Retina (tissue), 1 donor: ENCODE measurements at regions not wholly inside any gene's neighbourhood (a gene's known extent, or its start where the extent isn't known, plus 50 kb on each side); places are given as distances from the start of the nearest gene placed in this dataset.
"Not testable (repeated sequence)": the region's sequence is repeated elsewhere in the genome, so short reads cannot be mapped to it uniquely, and the experiment has no call there.

Source experiments
- DNase-seq: peaks from one replicate; pipeline ENCODE4 v3.0.0-alpha.2; 2016

DNA sequence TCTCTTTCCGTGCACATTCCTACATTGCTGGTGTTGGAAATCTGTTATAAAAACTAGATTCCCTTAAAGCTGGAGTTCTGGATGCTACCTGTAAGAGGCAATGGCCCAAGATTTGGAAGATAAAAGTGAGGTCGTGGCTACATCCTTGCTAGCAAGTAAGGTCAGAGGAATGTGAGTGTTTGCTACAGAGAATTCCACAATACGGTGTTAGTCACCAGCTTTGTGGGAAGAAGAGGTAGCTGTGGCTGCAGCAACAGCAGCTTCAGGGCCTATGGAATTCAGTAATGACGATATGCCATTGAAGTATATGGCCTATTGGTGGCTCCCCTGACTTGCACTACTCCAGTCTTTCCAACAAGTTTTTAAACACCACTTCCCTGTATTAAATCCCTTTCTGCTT is 227.7 kb upstream of the TMEM260 start:
- no peak for DNase-seq

DNA sequence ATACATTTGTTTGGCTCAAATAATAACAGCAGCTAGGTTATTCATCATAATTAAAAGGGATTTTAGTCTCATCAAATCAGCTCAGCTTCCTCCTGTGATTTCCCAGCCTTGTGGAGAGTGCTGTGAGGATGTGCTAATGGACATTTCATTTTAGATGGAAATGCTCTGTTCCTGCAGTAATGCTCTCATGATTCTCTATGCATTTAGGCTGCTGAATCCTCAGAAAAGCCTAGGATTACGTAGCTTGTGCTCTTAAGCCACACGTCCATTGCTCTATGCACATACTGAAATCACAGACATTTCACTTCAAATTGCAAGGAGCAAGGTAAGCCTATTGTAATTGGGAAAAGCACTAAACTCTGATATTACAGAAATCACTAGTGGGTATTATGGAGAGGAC is 226.6 kb upstream of the TMEM260 start:
- no peak for DNase-seq

DNA sequence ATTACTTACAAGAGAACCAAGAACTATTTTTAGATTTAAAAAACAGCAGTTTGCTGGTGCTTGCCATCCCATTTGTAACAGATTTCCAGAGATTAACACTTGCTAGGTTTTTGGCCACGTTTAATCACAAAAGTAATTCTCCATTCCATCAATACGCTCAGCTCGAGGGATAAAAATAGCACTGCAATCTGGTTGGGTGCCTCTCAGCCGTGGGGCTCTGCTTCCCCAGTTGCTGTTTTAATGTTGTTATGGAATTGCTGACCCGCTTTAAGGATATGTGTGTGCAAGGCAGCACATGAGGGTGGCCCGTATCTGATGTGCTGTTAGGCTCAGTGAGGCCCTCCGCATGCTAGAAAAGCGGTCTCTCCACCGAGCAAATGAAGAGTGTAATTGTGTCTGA is 222.2 kb upstream of the TMEM260 start:
- no peak for DNase-seq

DNA sequence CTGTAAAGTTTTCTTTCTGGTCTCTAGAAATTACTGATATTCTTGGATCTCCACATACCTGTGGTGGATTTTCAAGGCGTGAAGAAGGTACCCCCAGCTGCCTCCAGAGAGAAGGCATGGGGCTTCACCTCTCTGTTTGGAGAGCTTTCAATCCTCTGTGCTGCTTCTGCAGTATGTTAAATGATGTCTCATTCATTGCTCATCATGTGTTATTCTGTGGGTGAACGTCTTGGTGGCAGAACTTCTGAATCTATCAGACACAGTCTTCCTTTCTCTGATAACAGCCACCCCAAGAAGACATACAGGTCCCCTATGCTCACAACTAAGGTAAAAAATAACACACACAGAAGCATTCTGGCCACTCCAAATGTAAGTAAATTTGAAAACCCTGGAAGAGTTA is 221.3 kb upstream of the TMEM260 start:
- DNase-seq = no peak

DNA sequence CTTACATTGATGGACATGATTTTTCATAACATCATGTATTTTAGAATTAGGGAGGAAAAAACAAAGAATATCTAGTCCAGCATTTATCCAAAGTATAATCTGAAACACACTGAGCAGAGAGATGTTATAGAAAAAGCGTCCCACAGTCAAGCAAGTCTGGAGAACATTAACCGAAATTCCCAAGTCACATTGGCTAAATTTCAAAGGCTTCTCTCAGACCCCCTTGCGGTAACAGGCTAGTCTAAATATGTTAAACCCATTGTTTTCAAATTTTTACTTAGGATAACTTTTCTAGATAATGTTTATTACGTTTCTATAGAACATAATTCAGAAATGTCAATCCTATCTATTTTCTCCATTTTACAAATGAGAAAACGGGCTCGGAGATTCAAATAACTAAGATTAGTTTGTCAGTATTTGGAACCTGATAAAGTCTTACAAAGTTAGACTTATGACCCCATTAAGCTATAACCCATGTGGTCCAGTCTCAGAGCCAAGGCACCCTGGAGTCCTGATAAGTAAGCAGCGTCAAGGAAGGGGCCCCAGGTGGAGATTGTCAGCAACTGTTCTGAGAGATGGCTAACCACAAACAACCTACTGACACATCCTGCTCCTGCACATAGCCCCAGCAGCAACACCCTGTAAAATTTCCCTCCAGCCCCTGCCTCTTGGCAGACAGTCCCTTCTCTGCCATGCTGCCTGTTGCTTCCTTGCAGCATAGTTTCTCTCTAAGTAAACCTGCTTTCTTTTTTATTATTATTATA is 220.6 kb upstream of the TMEM260 start:
- no peak for DNase-seq

DNA sequence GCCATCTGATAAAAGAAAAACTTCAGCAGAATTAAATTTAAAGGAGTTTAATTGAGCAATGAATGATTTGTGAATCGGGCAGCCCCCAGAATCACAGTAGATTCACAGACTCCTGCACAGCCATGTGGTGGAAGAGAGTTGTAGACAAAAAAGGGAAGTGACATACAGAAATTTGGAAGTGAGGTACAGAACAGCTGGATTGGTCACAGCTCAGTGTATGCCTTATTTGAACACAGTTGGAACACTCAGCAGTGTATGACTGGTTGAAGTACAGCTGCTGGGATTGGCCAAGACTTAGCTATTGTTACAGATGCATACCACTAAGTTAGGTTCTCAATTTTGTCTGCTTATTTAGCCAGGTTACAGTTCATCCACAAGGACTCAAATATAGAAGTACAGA is 213.9 kb upstream of the TMEM260 start:
- not testable (repeated sequence) for DNase-seq

DNA sequence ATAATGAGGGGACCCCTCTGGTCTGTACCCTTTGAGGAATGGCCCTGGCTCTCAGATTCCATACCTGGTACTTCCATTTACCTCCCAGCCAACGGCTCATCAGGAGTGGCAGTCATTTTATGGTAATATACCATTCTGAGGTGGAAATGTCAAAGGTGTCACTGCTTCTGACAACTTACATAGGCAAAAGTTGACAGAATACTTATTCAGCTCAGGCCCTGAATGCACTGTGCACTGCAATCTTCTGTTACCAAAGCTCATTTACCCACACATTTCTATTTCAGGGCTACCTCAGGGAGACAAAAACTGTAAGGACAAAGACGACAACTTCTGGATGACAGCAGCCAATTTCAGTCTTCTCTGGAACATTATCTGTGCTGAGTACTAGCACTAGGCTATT is 212.2 kb upstream of the TMEM260 start:
- DNase-seq = no peak

DNA sequence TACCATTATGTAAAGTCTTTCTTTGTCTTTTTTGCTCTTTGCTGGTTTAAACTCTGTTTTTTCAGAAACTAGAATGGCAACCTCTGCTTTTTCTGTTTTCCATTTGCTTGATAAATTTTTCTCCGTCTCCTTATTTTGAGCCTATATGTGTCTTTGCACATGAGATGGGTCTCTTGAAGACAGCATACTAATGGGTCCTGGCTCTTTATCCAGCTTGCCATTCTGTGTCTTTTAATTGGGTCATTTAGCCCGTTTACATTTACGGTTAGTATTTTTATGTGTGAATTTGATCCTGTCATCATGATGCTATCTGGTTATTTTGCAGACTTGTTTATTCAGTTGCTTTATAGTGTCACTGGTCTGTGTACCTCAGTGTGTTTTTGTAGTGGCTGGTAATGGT is 207.9 kb upstream of the TMEM260 start:
- DNase-seq = no peak

DNA sequence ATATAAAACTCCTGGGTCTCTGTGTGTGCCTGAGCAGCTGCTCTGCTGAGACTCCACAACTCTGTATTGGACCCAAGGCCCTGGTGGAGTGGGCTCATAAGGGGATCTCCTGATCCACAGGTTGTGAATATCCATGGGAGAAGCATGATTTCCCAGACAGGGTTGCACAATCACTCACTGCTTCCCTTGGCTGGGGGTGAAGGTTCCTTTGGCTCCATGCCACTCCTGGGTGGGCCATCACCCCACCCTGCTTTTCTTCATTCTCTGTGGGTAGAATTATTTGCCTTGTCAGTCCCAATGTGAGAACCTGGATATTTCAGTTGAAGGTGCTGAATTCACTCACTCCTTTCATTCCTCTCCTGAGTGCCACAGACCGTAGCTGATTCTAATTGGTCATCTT is 205.2 kb upstream of the TMEM260 start:
- no peak for DNase-seq

DNA sequence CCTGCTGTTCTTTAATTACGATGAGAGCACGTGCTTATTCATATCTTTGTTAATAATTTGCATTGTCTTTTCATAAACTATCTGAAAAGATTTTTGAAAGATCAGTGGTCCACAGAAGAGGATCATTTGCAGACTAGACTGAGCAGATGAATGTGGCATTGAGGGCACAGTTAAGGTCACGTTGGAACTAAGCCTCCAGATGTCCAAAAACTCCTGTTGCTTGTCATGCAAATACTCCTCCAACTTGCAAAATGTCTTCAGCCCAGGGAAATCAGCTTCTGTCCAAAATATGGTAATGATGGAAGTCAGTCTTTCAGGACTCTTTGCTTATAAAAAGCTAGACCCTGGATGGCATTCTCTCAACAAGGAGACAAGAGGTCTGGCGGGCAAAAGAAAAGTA is 201.6 kb upstream of the TMEM260 start:
- no peak for DNase-seq

DNA sequence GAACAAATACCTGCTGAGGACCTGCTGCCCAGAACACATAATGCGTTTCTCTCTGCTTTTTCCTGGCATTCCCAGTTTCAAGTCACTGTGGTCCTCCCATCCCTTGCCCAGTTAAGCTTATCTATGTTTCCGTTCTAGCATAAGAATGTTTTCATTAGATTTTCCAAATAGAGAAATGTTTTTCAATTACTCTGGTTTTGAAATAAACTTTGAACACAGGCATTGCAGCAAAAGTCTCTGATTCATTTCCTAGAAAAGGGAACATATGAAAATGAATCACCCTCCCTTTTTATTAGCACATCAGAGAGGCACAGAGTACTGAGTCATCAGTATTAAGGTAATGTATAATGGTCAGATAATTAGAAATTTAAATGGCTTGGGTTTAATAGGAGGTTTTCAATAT is 201.1 kb upstream of the TMEM260 start:
- no peak for DNase-seq

DNA sequence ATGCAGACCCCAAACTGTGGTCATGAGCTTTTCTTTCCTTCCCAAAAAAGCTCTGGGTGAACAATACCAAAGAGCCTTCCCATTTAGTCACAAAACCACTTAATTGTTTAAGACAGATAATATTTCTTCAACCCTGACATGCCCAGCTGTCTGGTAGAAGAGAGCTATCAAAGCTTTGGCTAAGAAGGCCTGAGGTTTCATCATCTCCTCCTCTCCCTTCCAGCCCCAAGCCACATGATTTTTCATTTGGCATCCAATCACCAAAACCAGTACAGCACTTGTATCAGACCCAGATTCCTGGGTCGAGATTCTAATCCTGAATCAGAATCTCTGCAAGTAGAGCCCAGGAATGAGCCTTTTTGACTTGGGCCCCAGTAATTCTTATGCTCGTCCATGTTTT is 199.6 kb upstream of the TMEM260 start:
- no peak for DNase-seq

DNA sequence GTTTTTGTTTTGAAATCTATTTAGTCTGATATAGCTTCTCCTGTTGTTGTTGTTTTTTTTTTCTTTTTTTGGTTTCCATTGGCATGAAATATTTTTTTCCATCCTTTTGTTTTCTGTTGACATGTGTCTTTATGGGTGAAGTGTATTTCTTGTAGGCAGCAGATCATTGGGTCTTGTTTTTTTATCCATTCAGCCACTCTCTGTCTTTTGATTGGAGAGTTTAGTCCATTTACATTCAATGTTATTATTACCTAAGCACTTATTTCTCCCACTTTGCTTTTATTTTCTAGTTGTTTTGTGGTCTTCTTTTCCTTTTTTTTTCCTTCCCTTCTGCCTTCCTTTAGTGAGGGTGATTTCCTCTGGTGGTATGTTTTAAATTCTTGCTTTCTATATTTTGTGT is 193.6 kb upstream of the TMEM260 start:
- DNase-seq = no peak

DNA sequence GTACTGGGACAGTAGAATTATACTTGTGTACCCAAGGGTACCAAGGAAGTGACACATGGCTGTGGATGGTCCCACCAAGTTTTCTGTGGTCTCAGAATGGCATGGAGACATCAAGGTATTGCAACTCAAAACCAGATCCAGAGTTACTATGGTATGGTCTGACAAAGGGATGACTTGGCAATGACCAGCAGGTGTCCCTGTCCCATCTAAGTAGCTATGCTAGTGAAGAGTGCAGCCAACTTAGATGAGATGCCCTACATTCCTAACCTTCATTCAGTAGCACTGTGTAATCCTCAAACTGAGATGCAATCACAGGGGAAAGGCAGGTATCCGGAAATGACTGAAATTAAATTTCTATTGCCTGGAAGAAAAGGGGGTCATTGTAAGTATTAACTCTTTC is 188.7 kb upstream of the TMEM260 start:
- no peak for DNase-seq

DNA sequence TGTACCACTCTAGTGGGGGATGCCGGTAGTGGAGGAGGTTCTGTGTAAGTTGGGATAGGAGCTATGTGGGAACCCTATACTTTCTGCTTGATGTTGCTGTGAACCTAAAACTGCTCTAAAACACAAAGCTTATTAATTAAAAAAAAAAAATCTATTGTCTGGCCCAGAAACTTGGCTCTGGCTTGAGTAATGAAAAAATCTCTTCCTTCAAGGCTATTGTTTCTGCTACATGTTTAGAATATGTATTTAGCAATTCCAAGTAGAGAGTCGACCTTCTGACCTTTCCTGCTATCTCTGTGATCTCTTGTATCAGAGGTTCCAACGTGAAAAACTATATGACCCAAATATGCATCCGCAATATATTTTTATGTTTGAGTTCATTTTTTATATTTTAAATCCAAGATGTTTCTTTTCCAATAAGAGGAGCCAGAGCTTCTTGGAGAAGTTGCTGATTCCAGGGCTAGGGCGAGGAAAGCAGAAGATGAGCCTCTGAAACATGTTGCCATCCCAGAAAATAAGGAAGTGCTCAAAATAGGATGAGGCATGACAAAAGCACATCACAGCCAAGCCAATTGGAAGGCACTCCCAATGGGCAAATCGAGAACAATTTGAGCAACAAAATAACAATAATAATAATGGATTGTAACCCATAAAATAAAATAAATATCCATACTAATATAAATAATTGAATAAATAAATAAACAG is 184.6 kb upstream of the TMEM260 start:
- DNase-seq = no peak

DNA sequence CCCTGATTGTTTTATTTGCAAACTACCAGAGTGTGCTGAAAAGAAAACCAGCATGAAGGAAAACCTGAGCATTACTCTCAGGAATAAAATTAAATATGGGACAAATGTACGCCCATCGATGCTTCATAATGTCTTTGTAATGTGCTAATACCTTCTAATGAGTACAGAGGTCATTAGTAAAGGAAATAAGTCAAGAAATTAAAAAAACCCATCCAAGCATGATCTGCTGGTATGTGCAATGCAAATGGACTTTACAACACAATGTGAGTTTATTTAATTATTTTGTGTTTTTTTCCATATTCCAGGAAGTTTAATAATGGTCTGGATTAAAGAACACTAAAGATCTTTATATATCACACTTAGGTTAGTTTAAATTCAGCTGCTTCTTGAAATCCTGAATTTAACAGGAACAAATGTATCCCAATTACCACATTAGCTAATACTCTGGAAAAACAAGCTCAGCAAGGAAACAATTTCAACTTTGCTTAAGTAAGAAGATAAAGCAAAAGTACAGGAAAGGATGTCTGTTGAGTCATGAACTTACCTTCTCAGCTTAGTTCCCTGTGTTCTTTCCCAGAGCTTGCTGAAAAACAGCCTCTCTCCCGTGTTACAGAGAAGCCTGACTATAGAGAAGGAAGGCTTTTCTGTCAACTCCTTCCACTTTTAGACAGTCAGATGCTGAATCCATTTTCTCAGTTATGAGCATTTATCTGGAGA is 179.3 kb upstream of the TMEM260 start:
- DNase-seq = no peak

DNA sequence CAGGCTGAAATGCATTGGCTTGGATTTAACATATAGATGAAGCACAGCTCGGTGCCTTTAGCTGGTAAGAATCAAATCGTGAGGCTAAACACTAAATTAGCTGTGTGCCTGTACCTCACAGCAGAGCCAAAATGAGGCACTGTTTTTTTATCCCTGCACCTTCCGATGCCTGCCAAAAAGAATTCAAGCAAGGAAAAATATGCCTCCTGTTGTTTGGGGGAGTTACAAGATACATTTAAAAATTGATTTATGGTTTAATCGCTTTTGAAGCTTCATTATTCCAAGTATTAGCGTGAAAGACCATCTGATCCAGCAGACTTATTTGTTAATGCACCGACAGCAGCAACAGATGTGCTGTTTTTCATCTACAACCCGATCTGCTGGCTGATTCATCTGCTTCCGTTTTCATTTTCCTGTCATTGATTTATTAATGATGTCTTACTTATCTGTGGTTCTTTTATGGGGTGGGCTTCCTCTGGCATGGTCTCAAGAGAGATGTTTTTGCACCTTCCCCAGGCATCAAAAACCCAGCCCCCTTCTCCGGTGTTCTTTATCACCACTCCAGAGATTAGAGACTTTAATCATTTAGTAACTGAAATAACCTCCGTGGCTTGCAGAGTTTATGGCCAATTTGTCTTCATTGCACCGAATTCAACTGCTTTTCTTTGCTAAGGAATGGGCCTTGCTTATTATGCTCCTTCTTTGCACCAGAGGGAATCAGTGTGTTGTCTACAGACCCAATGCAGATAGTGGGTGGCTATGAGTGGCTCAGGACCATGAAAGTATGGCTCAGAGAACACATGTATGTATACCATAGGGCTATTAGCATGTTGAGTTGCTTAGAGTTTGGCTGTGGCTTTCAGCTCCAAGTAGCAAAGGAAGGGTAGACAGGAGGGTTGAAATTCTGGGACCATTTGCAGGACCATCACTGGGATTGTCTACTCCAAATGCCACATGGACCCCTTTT is 166.8 kb upstream of the TMEM260 start:
- no peak for DNase-seq

DNA sequence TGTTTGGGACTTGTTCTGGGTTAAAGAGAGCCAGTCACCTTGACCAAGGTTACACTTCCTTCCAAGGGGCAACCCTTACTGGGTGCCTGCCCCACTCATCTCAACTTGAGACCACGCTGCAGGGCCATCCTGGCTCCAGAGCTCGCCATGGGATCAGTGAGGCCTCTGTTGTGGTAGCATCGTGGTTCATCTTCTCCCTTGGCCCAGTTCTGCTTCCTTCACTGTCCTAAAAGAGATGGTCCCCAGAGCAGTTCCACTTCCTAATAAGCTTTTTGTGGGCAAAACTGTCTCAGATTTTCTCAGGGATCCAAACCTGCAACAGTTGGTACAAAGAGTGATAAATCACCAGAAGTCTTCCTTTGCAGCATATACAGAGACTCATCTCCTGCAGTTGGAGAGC is 165.9 kb upstream of the TMEM260 start:
- no peak for DNase-seq

DNA sequence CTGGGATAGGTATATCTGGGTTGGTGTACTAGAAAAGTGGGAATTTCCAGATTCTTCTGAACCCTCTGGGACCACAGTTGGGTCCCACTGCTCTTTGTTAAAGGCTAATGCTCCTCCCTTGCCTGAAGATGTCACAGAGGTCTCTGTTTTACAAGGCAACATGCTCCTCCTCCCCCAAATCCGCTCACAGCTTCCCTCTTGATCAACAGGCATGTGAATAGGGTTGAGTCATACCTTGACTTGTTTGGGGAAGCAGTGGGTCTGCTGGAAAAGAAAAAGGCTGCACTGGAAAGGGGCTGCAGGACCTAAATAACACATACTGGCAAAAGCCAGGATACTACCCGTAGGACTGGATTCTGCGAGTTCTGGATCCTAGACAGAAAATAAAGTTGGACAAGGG is 165.4 kb upstream of the TMEM260 start:
- no peak for DNase-seq

DNA sequence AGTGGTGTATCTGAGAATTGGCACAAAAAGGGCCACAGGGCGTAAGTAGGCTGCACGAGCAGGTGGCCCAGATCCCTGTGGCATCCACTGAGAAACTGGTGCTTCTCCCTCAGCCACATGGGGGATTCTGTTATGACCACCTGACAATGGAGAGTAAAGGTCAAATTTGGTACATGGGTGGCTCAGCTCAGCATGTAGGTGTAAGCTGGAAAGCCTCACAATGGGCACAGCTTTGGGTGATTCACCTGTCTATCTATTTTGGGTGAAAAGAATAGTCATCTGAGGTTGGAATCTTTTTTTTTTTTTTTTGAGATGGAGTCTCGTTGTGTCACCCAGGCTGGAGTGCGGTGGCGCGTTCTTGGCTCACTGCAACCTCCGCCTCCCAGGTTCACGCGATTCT is 163.4 kb upstream of the TMEM260 start:
- DNase-seq = no peak

DNA sequence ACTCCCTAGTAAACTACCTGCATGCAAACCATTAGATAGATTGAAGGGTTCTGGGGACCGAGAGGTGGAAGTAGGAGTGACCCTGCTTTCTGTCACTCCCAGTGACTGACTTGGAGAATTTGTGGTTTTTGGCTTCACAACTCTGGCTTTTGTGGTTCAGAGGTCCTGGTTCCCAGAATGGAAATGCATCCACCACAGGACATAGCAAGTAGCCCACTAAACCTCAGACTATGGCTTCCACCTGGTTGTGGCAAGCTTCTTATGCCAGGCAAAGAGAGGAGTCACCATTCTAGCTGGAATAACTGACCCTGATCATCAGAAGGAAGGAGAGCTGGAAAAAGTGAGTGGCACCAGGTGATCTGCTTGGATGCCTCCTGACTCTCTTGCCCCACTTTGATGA is 162.4 kb upstream of the TMEM260 start:
- DNase-seq = no peak

DNA sequence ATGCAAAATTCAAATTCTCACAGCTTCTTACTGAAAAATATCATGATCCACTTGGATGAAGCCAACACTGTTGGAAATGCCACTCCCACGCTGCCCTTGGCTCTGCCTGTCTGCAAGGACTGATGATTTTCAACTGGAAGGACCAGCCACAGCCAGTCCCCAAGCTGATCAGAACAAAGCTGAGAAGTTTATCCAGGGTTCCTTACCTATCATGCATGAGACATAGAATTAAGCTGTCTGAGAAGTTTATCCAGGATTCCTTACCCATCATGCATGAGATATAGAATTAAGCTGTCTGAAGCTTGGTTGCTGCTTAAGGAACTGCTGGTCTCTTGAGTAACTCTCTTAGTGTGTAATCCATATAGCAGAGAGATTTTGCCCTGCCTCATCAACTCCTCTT is 159.8 kb upstream of the TMEM260 start:
- no peak for DNase-seq

DNA sequence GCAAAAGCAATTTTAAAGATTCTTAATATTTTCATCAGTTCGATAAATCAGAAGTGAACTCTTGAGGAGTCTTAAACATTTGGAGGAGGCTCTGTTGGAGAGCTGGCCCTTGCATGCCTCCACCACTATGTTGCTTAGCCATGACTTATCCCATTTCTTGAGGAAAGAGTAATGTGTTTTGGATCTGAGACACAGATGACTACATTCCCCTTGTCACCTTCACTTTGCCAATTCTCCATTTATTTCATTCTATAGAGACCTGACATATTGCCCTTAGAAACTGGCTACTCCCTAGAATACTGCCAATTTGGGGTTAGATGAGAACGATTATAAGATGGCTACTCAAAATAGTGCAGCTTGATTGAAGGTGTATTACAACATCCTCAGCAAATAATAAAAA is 157.4 kb upstream of the TMEM260 start:
- no peak for DNase-seq
